Upper lobe of left lung (tissue), 6 donors: ENCODE measurements at regions not wholly inside any gene's neighbourhood (a gene's known extent, or its start where the extent isn't known, plus 50 kb on each side); places are given as distances from the start of the nearest gene placed in this dataset.
A peak's percentile ranks its signal among the peaks of the same experiment; 100 is the strongest.

Source experiments
- ATAC-seq, 2 donors: fragments of 200-7000 bp; cut with Tn5 transposase; one replicate each; pipeline ENCODE4 v1.9.1; 2022; ENCODE audit warnings: mild to moderate bottlenecking in 2 of 2, moderate library complexity in 2 of 2; ENCODE audit not compliant: low FRiP score in 2 of 2
- DNase-seq, 2 donors: peaks; one replicate each; pipeline ENCODE4 v3.0.0-alpha.2; 2019 to 2020
- H3K27ac ChIP-seq, 4 donors: fragments of 200-600 bp; sonication (generic); one replicate each; pipeline ENCODE4 v1.5.1; 2016 to 2019
- H3K27me3 ChIP-seq, 4 donors: fragments of 200-600 bp; sonication (generic); one replicate each; pipeline ENCODE4 v1.5.1; 2017 to 2019
- H3K36me3 ChIP-seq, 4 donors: fragments of 200-600 bp; sonication (generic); one replicate each; pipeline ENCODE4 v1.5.1; 2016 to 2019
- H3K4me1 ChIP-seq, 4 donors: fragments of 200-600 bp; sonication (generic); one replicate each; pipeline ENCODE4 v1.5.1; 2018 to 2019
- H3K4me3 ChIP-seq, 4 donors: fragments of 200-600 bp; sonication (generic); one replicate each; pipeline ENCODE4 v1.5.1; 2017 to 2019; ENCODE audit warnings: mild to moderate bottlenecking in 2 of 4, moderate library complexity in 1 of 4
- H3K9me3 ChIP-seq, 4 donors: fragments of 200-600 bp; sonication (generic); one replicate each; pipeline ENCODE4 v1.5.1; 2018 to 2019
- EP300 ChIP-seq, 4 donors: sonication (generic); formaldehyde crosslinking; IDR thresholded peaks; one replicate each; pipeline ENCODE4 v1.5.1; 2017; ENCODE audit warnings: antibody characterized with exemption in 4 of 4, control low read depth in 2 of 4
- POLR2A ChIP-seq, 4 donors: fragments of 450-650 bp; IDR thresholded peaks; one replicate each; pipeline ENCODE4 v1.5.1; 2016 to 2017; ENCODE audit warnings: antibody characterized with exemption in 4 of 4, mild to moderate bottlenecking in 2 of 4
- POLR2AphosphoS5 ChIP-seq, 2 donors: sonication (generic); formaldehyde crosslinking; IDR thresholded peaks; one replicate each; pipeline ENCODE4 v1.5.1; 2017; ENCODE audit warnings: antibody characterized with exemption in 2 of 2
- WGBS, 2 donors: methylation state at CpG; one replicate each; pipeline ENCODE4 v1.1.5; 2017 to 2018; 5-methylcytosine and 5-hydroxymethylcytosine counted together
- TF ChIP-seq, protein P1 (sequence below), 6 experiments: fragments of 450-650 bp in 4 of 6; fragments of 200-600 bp in 2 of 6; sonication (generic) in 2 of 6; IDR thresholded peaks; one replicate each; pipeline ENCODE4 v1.5.1; 2016 to 2019; ENCODE audit warnings: antibody characterized with exemption in 6 of 6
- donor health status: DM: no; HTN: no; CAD: no; lungs with moderate emphysema.
- donor health status: DM: no; HTN: yes; CAD: no; lungs with severe emphysema.

DNA sequence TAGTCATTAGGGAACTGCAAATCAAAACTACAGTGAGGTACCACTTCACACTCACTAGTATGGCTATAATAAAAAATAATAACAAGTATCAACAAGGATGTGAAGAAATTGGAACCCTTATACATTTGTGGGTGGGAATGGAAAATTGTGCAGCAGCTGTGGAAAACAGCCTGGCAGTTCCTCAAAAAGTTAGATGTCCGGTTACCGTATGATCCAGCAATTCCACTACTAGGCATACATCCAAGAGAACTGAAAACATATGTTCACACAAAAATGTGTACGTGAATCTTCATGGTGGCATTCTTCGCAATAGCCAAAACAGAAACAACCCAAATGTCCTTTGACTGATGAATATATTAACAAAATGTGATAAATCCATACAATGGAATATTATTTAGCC lies 187.9 kb upstream of the LYSMD4 start:
- TF ChIP-seq POLR2AphosphoS5 (IDR thresholded peaks at IDR 0.05), result no peak
- TF ChIP-seq POLR2A (IDR thresholded peaks at IDR 0.05), result no peak
- TF ChIP-seq, protein P1, sequence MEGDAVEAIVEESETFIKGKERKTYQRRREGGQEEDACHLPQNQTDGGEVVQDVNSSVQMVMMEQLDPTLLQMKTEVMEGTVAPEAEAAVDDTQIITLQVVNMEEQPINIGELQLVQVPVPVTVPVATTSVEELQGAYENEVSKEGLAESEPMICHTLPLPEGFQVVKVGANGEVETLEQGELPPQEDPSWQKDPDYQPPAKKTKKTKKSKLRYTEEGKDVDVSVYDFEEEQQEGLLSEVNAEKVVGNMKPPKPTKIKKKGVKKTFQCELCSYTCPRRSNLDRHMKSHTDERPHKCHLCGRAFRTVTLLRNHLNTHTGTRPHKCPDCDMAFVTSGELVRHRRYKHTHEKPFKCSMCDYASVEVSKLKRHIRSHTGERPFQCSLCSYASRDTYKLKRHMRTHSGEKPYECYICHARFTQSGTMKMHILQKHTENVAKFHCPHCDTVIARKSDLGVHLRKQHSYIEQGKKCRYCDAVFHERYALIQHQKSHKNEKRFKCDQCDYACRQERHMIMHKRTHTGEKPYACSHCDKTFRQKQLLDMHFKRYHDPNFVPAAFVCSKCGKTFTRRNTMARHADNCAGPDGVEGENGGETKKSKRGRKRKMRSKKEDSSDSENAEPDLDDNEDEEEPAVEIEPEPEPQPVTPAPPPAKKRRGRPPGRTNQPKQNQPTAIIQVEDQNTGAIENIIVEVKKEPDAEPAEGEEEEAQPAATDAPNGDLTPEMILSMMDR (IDR thresholded peaks at IDR 0.05), result no peak
- TF ChIP-seq EP300 (IDR thresholded peaks at IDR 0.05), result no peak
- ATAC-seq (no peak), DNase-seq (no peak)
- H3K4me3 ChIP-seq, result no peak overlapping the region
- no peaks in the 10 kb centered on the region for H3K27me3 ChIP-seq
- H3K4me1 ChIP-seq, result peaks cover 4 to 8% (median 5%) of the 10 kb centered on the region in 4 donors
- WGBS, 2 donors, result 69 to 77% methylated on average over 4 of the region's 4 CpGs
- no peaks in the 10 kb centered on the region for H3K36me3 ChIP-seq
- no peaks in the 10 kb centered on the region for H3K9me3 ChIP-seq
- no peak overlapping the region for H3K27ac ChIP-seq

DNA sequence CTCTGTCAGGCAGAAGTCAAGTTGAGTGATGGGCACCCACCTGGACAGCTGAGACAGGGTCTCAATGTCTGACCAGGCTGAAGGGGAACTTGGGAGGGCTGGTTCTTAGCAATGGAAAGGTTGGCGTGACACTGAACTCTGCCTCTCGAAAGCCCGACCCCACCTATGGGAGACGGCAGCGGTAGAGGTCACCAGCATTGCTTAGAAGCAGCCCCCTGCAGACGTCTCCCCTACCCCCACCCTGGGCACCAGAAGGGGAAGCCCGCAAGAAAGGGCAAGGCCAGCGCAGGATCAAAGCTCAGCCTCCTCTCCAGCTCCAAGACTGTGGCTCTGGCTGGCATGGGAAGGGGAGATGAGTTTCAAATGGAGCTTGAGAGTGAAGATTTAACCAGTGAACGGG lies 184.8 kb upstream of the LYSMD4 start:
- no peaks in the 10 kb centered on the region for H3K9me3 ChIP-seq
- DNase-seq (no peak), ATAC-seq (no peak)
- H3K36me3 ChIP-seq, result no peaks in the 10 kb centered on the region
- no peak overlapping the region for H3K27ac ChIP-seq
- H3K4me3 ChIP-seq, result no peak overlapping the region
- WGBS, 2 donors, result 87 to 91% methylated on average over 9 of the region's 9 CpGs
- no peaks in the 10 kb centered on the region for H3K27me3 ChIP-seq
- TF ChIP-seq POLR2A (IDR thresholded peaks at IDR 0.05) (no peak), POLR2AphosphoS5 (IDR thresholded peaks at IDR 0.05) (no peak), EP300 (IDR thresholded peaks at IDR 0.05) (no peak)
- H3K4me1 ChIP-seq, result no peaks in the 10 kb centered on the region

DNA sequence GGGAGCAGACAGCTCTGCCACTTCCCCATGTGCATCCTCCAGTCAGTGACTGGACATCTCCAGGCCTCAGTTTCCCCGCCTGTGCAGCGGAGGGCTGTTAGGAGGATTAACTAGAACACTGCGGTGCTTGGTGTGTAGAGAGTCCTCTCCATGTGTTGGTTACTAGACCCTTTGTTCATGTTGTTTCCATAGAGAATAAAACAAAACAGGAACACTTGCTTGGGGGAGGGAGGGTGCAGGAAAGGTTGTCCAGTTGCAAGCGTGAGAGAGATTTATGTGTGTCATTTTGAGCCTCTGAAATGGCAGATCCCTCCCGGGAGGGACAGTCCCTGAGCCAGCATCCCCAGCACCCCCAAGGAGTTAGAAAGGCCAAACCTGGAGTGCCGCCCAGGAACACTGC lies 184.0 kb upstream of the LYSMD4 start:
- no peaks in the 10 kb centered on the region for H3K36me3 ChIP-seq
- TF ChIP-seq EP300 (IDR thresholded peaks at IDR 0.05) (no peak), POLR2A (IDR thresholded peaks at IDR 0.05) (no peak), POLR2AphosphoS5 (IDR thresholded peaks at IDR 0.05) (no peak)
- TF ChIP-seq, protein P1 (IDR thresholded peaks at IDR 0.05), result no peak
- no peaks in the 10 kb centered on the region for H3K27me3 ChIP-seq
- no peak overlapping the region for H3K4me3 ChIP-seq
- no peak overlapping the region for H3K27ac ChIP-seq
- no peaks in the 10 kb centered on the region for H3K4me1 ChIP-seq
- ATAC-seq (no peak), DNase-seq (no peak)
- H3K9me3 ChIP-seq, result no peaks in the 10 kb centered on the region
- 58 to 68% methylated on average over 6 of the region's 6 CpGs for WGBS, 2 donors

DNA sequence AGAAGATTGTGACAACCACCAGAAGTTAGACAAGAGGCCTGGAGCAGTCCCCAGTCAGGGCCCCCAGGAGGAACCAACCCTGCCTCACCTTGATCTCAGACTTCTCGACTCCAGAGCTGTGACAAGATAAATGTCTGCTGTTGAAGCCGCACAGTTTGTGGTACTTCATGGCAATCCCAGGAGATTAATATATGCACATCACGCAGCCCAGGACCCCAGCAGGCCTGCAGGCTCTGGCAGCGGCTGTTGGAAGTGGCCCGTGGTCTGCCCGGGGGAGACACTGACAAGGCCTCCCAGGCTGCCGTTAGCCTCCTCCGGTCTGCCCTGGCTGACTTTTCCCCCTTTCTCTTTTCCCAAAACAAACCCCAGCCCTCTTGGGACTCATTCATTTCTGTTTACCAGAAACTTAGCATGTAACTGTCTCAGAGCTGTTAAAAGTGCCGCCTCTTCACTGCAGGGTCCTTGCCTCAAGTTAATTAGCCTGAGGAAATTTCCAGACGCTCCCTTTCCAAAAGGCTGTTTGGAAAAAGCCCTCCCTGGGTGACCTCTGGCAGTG lies 183.5 kb upstream of the LYSMD4 start:
- no peaks in the 10 kb centered on the region for H3K27me3 ChIP-seq
- TF ChIP-seq EP300 (IDR thresholded peaks at IDR 0.05) (no peak), POLR2A (IDR thresholded peaks at IDR 0.05) (no peak), POLR2AphosphoS5 (IDR thresholded peaks at IDR 0.05) (no peak)
- TF ChIP-seq, protein P1 (IDR thresholded peaks at IDR 0.05), result no peak

DNA sequence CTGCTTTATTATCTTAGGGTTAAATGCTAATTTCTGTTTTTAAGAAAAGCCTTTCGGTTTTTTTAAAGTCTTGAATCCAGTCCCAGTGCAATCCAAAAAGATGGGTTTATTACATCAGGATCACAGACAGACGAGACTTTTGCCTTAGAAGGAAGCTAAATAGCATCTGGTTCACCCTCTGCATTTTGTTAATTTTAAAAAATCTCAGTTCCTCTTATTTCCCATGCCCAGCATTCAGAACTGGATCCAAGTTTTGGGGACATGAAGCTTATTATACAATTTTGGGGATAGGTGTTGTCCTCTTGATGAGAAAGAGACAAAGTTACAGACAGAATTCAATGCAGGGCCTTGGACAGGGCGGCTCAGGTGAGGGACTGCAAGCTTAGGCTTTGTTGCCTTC lies 181.5 kb upstream of the LYSMD4 start:
- no peak for DNase-seq
- 68 to 80% methylated on average over 3 of the region's 3 CpGs for WGBS, 2 donors

More for the DNA sequence above, 183.5 kb upstream of the LYSMD4 start:
- ATAC-seq (no peak), DNase-seq (peak in 1 of 2 donors; percentile 40)
- no peaks in the 10 kb centered on the region for H3K4me1 ChIP-seq
- 77 to 79% methylated on average over 7 to 10 of the region's 10 CpGs for WGBS, 2 donors
- no peaks in the 10 kb centered on the region for H3K36me3 ChIP-seq
- peak overlapping the region in 1 of 4 donors; percentile 54 for H3K27ac ChIP-seq
- no peaks in the 10 kb centered on the region for H3K9me3 ChIP-seq
- no peak overlapping the region for H3K4me3 ChIP-seq

More for the DNA sequence above, 181.5 kb upstream of the LYSMD4 start:
- Histone ChIP-seq H3K4me3 (no peak overlapping the region), H3K4me1 (no peaks in the 10 kb centered on the region), H3K36me3 (no peaks in the 10 kb centered on the region), H3K27me3 (no peaks in the 10 kb centered on the region), H3K9me3 (no peaks in the 10 kb centered on the region), H3K27ac (no peak overlapping the region)
- TF ChIP-seq POLR2A (IDR thresholded peaks at IDR 0.05), result no peak
- no peak for TF ChIP-seq POLR2AphosphoS5 (IDR thresholded peaks at IDR 0.05)
- TF ChIP-seq EP300 (IDR thresholded peaks at IDR 0.05), result no peak
- TF ChIP-seq, protein P1 (IDR thresholded peaks at IDR 0.05), result no peak
- ATAC-seq, result no peak
